Hematopoietic multipotent progenitor cell treated with erythropoietin and hydrocortisone succinate and interleukin-3 and kit ligand, for 17 days (in vitro differentiated cells): ENCODE measurements at regions not wholly inside any gene's neighbourhood (a gene's known extent, or its start where the extent isn't known, plus 50 kb on each side); places are given as distances from the start of the nearest gene placed in this dataset.
"Not testable (repeated sequence)": the region's sequence is repeated elsewhere in the genome, so short reads cannot be mapped to it uniquely, and the experiment has no call there.

ENCODE experiments used
- DNase-seq: peaks from one replicate; pipeline ENCODE4 v3.0.0-alpha.2; 2015; ENCODE audit warnings: low spot score

DNA sequence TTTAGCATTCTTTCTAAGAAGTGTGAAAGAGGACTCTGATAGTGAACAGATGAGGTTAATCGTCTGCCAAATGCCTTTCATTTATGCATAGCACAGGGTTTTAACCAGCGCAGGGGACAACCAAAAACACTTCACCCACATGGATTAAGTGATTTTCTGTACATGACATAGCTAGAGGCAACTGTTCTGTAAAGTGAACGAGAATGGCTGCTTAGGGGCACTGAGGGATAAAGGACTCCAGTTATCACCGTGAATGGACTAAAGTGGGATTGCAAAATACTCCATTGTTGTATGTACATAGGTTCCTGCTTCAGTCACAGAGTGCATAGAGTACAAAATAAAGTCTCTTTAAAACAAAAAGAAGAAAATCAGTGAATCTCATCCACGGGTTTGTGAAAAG, 456.8 kb downstream of the DMAC1 start:
- no peak for DNase-seq

DNA sequence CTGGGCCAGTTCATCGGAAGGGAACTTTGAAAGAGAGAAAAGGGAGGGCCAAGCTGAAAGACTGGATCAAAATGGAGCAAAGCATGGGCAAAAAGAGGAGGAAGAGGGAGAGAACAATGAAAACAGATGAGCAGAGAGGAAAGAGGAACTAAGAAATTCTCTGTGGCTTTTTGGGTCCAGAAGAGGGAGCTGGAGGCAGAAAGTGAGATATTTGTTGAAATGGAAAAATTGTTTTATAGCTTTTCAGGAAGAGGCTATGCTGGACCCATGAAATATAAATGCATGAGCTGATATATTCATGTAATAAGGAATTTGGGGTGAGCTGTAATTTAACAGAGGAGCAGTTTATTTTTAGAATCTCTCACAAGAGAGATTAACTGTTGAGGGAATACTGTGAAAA, 457.3 kb downstream of the DMAC1 start:
- no peak for DNase-seq

GRCh38 chr9:7341571-7341970, 458.0 kb downstream of the DMAC1 start:
- DNase-seq = no peak

DNA sequence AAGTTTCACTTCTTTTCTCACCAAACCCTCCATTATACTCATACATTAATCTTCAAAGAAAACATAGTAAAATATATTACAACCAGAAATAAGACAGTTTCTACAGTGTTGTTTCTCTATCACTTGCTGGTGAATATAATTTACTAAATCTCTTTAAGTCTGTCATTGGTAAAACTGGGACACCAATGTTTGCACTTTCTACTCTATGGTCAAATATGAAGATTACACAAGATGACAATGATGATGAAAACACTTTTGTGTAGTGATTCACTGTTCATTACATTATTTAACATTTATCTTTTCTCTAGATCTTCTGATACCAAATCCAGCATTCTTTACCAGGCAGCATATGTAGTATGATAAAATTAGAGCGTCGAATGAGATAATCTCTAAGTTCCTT, 459.1 kb downstream of the DMAC1 start:
- no peak for DNase-seq

GRCh38 chr9:7338586-7339281, 460.8 kb downstream of the DMAC1 start:
- DNase-seq = no peak

- no peak for DNase-seq
Measured at GRCh38 chr9:7336356-7337065, 463.1 kb downstream of the DMAC1 start.

- DNase-seq = no peak
Measured at GRCh38 chr9:7333719-7334118, 465.9 kb downstream of the DMAC1 start.

DNA sequence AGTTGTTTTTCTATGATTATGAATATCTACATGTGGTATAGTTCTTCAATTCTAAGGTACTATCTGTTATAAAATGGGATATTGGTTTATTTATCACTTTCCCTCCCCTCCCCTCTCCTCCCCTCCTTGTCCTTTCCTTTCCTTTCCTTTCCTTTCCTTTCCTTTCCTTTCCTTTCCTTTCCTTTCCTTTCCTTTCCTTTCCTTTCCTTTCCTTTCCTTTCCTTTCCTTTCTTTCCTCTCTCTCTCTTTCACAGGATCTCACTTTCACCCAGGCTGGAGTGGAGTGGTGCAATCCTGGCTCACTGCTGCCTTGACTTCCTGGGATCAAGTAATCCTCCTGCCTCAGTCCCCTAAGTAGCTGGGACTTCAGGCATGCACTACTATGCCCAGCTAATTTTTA, 466.8 kb downstream of the DMAC1 start:
- no peak for DNase-seq

GRCh38 chr9:7328453-7328852, 471.1 kb downstream of the DMAC1 start:
- DNase-seq = no peak

GRCh38 chr9:7325995-7326394, 473.6 kb downstream of the DMAC1 start:
- DNase-seq = no peak

GRCh38 chr9:7324152-7324598, 475.4 kb downstream of the DMAC1 start:
- no peak for DNase-seq

- no peak for DNase-seq
Measured at GRCh38 chr9:7320841-7321240, 478.7 kb downstream of the DMAC1 start.

DNA sequence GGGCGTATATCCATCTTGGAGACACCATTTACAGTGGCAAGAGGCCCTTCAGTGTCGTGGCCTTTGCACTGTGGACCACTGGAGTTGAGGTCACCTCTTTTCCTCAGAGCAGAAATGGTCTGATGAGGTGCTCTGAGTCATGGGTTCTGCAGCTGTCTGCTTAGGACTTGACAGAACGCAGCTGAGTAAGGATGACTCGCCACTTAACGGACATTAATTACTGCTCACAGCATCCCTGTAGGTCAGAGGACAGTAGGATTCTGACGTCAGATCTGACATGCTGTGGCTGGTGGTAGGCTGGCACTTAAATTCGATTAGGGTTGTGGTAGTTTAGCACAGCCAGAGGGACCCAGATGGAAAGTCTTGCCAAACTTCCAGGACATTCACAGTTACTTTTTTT, 479.4 kb downstream of the DMAC1 start:
- no peak for DNase-seq

- DNase-seq = no peak
Measured at GRCh38 chr9:7318920-7319319, 480.7 kb downstream of the DMAC1 start.

GRCh38 chr9:7316967-7317366, 482.6 kb downstream of the DMAC1 start:
- DNase-seq = no peak

GRCh38 chr9:7316166-7316795, 483.3 kb downstream of the DMAC1 start:
- no peak for DNase-seq

- no peak for DNase-seq
Measured at GRCh38 chr9:7315746-7316145, 483.8 kb downstream of the DMAC1 start.

- DNase-seq = no peak
Measured at GRCh38 chr9:7315116-7315515, 484.5 kb downstream of the DMAC1 start.

- no peak for DNase-seq
Measured at GRCh38 chr9:7313389-7313788, 486.2 kb downstream of the DMAC1 start.

- DNase-seq = not testable (repeated sequence)
Measured at GRCh38 chr9:7309051-7309450, 490.5 kb downstream of the DMAC1 start.

- no peak for DNase-seq
Measured at GRCh38 chr9:7305677-7306076, 493.9 kb downstream of the DMAC1 start.

- no peak for DNase-seq
Measured at GRCh38 chr9:7304627-7304995, 495.0 kb downstream of the DMAC1 start.

DNA sequence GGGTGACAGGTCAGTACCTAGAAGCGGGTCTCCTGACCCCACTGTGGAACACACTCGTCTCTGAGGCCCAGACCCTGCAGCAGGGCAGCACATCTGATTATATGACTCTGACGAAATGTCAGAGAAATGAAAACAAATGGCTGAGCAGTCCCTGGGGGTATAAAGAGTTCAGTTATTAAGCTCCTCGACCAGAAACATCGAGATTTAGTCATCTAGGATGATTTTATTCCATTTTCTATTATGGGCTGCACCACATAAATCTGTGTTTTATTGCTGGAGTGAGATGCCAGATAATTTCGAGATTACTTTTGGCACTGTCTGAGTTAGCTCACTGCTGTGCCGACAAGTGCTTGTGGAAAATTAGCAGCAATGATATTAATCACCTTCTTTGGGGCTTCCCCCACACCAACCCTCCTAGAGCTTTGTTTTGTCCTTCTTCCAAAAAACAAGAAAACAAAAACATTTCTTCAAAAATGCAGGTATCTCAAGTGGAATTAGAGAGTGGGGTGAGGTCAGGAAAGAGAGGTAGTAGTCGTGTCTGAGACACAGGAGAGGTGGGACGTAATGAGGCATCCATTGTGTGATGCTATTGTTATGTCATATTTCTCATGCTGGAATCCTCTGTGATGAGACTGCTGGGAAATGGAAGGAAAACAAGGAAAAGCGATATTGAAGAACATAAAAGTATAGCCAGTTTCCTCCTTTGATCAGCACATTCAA, 495.5 kb downstream of the DMAC1 start:
- DNase-seq = no peak
